ENCODE measurements at regions not wholly inside any gene's neighbourhood (a gene's known extent, or its start where the extent isn't known, plus 50 kb on each side); places are given as distances from the start of the nearest gene placed in this dataset.
A peak's percentile ranks its signal among the peaks of the same experiment; 100 is the strongest.

DNA sequence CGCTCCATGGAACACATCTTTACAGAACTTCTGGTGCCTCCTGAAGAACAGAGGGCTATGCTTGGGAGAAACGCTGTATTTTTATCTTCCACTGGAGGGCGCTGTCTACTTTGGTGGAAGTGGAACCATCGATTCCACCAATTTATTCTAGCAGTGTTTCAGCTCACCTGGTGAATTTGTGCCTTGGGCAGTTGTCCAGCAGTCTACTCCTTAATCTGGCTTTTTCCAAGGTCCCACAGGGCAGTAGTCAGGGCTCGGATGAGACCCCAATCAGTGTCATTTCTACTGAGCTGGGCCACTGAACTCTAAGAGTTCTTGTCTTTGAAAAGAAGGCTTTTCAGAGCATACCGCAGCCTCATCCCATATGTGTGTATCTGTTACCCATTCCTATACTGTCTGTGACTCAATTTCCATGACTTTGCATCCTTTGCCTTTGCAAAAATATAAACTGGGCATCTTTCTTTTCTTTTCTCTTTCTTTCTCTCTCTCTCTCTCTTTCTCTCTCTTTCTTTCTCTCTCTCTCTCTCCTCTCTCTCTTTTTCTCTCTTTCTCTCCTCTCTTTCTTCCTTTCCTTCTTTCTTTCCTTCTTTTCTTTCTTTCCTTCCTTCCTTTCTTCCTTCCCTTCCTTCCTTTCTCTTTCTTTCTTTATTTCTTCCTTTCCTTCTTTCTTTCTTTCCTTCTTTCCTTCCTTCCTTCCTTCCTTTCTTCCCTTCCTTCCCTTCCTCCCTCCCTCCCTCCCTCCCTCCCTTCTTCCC lies 138.4 kb upstream of the ZNF618 start:
- TF ChIP-seq, protein P1, sequence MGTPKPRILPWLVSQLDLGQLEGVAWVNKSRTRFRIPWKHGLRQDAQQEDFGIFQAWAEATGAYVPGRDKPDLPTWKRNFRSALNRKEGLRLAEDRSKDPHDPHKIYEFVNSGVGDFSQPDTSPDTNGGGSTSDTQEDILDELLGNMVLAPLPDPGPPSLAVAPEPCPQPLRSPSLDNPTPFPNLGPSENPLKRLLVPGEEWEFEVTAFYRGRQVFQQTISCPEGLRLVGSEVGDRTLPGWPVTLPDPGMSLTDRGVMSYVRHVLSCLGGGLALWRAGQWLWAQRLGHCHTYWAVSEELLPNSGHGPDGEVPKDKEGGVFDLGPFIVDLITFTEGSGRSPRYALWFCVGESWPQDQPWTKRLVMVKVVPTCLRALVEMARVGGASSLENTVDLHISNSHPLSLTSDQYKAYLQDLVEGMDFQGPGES (IDR thresholded peaks at IDR 0.05; ENCODE audit: low read depth, low read length) = no peak
- TF ChIP-seq, protein P2, sequence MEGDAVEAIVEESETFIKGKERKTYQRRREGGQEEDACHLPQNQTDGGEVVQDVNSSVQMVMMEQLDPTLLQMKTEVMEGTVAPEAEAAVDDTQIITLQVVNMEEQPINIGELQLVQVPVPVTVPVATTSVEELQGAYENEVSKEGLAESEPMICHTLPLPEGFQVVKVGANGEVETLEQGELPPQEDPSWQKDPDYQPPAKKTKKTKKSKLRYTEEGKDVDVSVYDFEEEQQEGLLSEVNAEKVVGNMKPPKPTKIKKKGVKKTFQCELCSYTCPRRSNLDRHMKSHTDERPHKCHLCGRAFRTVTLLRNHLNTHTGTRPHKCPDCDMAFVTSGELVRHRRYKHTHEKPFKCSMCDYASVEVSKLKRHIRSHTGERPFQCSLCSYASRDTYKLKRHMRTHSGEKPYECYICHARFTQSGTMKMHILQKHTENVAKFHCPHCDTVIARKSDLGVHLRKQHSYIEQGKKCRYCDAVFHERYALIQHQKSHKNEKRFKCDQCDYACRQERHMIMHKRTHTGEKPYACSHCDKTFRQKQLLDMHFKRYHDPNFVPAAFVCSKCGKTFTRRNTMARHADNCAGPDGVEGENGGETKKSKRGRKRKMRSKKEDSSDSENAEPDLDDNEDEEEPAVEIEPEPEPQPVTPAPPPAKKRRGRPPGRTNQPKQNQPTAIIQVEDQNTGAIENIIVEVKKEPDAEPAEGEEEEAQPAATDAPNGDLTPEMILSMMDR (IDR thresholded peaks at IDR 0.05) = peak; percentile 83
- no peak for TF ChIP-seq ELF1 (IDR thresholded peaks at IDR 0.05)
